HK-2 (cell line): ENCODE measurements at regions not wholly inside any gene's neighbourhood (a gene's known extent, or its start where the extent isn't known, plus 50 kb on each side); places are given as distances from the start of the nearest gene placed in this dataset.

Source experiments
- DNase-seq: peaks from one replicate; pipeline ENCODE4 v3.0.0-alpha.2; 2018; ENCODE audit not compliant: unreplicated experiment

DNA sequence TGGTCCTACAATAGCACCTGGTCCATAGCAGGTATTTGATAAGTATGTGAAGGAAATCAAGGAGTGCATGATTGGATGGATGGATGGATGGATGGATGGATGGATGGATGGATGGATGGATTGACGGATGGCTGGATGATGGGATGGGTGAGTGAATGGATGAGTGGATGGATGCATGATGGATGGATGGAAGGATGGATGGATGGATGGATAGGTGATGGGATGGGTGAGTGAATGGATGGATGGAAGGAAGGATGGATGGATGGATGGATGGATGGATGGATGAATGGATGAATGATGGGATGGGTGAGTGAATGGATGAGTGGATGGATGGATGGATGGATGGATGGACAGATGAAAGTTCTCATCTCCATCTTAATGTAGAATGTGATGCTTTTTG lies 231.0 kb upstream of the PPP2R2D start:
- DNase-seq: no peak

DNA sequence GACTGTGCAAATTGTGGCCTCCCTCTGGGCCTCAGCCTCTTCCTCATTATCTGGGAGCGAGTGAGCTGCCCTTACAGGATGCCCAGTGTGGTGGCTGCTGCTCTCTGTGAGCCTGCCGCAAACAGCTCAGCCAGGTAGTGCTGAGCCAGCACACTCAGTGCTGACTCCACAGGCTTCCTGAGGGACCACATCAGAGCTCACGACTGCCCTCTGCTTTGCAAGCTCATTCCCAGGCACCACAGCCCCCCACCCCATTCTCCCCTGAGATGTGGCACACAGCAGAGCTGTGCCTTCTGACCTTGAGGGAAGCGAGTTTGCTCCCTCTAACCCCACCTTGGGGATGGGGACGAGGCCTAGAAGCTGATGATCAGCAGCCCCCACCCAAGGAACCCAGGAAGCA lies 230.5 kb upstream of the PPP2R2D start:
- no peak for DNase-seq

DNA sequence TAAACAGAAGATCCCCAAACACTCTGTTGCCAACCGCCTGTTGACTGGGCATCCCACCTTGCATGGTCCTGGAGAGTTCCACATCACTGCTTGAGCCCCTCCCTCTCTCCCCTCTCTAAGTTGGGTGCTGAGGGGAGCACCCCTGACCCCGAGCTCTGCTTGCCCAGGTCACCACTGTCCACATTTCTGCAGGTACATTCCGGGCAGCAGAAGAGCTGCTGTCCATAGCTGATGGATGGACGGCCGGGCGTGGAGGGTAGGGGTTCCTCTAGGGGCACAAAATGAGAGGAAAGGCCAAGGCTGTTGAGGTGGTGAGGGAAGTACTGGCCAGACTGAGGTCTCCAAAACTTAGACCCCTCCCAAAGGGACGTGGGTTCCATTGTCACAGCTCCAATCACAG lies 227.4 kb upstream of the PPP2R2D start:
- DNase-seq: no peak

DNA sequence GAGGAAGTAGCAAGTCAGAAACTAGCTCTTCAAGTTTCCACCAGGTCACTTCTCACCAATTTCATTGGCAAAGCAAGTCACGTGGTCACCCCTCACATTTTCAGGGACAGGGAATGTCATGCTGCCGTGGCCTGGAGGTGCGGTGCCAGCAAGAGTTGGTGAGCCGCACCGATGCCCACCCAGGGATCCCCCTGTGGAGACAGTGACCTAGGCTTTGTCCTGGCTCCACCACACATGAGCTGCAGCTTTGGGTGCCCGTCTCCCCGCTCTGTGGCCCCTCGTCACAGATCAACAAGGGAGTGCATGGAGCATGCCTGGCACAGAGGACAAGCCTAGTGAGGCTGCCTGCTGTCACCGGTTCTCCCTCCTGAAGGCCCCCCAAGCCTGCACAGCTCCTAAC lies 226.7 kb upstream of the PPP2R2D start:
- DNase-seq: no peak

DNA sequence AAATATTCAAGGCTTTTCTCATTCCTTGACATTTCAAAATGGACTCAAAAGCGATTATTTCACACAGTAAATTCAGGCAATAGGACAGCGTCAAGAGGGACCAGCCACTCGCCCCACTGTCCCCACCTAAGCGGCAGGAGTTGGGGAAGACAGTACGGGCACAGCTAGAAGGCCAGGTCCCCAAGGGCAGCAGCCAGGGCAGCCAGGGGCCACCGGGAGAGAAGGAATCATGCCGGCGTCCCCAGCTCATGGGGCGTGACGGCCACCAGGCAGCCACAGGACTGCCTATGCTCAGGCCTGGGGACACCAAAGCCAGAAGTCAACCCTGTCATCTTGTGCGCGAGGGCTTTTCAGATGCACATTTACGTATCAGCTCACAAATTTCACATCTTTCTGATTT lies 225.7 kb upstream of the PPP2R2D start:
- no peak for DNase-seq

DNA sequence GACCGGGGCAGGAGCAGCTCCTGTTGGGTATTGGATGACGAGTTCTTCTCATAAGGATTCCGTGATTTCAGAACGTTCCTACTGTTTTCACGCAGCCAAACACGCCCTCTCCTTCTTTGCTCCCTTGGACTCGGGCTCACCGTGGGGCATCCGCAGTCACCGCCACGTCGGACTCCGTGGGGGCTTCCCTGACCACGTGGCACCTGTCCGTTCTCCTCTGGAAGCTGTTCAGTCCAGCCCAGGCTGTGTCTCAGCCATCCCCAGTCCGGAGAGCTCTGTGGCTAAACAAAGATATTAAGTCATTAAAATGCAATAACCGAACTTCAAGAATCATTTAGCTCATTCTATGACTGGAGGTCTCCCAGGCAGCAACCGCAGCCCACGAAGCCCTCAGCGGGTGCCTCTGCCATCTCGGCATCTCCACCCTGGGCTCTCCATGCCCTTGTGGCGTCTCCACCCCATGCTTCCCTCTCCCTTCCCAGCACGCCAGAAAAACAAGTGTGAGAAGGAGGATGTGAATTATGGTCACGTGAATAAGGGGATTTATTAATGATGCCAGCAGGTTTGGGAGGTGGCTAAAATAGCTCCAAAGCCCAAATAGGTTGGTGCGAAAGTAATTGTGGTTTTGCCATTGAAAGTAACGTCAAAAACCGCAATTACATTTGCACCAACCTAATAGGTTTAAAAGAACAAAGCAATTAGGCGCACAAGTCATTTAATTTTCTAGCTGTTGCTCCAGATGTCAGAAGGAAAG lies 224.6 kb upstream of the PPP2R2D start:
- no peak for DNase-seq

DNA sequence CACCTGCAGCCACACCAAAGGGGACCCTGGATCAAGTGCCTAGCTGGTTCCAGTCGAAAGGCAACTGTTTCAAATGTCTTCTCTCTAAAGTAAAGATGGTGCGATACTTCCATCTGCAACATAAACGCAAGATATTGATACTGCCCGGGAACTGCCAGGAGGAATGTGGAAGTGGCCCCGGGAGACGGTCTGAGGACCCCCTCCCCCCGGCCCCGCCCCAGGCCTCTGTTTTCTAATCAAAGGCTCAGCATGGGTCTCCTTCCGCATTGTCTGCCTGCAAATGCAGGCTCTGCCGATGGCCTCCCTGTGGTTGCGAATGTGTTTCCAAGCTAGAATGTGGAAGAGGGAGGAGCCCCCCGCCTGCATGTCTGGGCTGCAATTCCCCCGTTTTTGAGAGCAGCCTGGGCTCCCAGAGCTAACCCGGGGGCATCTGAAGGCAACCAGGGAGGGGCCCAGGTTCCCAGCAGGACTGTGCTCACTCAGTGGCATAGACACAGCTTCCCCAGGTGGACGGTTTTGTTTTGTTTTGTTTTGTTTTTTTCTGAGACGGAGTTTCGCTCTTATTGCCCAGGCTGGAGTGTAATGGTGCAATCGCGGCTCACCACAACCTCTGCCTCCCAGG lies 223.9 kb upstream of the PPP2R2D start:
- no peak for DNase-seq

DNA sequence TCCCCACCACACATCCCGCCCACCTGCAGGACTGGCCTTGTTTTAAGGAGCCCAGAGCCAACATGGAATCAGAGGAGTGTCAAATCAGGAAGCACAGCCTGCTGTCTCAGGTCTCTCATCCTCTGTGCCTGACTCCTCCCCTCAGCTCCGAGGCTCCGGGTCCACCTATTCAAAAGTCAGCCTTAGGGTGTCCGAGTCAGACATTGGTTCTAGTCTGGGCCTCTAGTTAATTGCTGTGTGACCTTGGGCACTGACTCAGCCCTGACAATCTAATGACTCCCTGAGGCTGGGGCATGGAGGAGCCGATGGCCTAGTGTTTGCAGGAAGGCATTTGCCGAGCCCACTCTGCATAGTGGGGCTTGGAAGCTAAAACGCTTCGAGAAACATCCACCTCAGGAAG lies 223.1 kb upstream of the PPP2R2D start:
- no peak for DNase-seq

DNA sequence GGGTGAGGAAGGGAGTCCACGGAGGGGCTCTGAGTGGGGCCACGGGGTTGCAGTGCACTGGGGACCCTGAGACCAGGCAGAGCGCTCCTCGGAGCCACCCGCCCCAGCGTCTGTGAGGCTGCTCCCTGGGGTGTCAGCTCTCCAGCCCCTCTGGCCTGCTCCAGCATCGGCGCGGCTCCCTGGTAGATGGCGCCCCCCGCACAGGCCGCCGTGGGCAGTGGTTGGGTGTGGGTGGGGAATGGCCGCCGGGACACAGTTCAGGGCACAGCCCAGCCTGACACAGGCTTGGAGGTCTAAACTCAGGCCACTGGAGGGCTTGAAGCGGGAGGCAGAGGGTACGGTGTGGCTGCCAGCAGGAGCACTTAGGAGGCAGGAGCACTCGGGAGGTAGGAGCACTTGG lies 222.6 kb upstream of the PPP2R2D start:
- no peak for DNase-seq

DNA sequence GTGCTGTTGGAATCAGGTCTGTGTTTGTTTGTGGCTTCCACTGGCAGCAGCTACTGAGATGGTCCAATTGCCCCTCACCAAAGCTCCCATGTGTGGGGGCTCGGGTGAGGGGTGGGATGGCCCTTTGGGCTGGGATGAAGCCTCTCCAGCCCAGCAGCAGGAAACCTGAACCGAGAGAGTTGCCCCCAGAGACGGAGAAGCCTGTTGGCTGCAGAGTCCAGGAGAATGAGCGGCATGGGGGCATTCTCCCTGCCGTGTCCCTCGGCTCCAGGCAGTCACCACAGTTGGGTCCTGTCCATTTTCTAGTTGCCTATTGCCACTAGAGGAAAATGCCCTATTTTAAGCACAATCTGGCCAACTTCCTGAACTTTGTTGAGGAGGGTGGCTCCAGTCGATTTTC lies 222.2 kb upstream of the PPP2R2D start:
- DNase-seq: no peak

DNA sequence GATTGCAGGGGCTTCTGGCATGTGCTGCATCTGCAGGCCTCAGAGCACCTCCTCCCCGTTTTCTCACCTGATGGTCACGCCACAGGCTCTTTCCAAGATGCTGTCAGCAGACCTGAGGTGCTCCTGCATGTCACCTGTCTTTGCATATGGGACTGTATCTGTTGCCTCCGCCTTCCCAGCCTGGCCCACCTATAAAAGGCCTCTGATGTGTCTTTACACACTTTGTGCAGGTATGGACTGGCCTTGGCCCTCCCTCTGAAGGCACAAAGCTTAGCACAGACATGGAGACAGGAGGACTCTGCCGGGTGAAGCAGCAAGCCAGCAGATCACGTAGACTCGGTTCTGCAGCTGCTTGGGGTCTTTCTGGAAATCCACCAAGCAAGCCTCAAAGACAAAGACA lies 220.9 kb upstream of the PPP2R2D start:
- no peak for DNase-seq

DNA sequence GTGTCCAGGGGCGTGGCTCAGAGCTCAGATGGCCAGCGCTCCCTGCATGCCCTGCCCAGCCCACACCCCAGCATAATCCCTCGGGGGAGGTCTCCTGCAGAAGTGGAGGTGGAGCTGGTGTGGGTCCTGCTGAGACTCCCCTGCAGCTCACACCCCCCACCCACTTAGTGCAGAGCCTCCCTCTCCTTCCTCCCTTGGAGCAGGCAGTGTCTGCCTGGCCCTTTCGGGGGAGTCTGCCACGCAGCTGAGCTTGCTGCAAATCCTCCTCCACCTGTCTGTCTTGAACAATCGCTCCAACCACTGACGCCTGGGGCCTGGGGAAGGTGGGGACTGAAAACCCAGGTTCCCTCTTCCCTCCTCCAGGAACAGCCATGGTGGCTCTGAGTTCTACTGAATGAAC lies 219.7 kb upstream of the PPP2R2D start:
- DNase-seq: no peak

DNA sequence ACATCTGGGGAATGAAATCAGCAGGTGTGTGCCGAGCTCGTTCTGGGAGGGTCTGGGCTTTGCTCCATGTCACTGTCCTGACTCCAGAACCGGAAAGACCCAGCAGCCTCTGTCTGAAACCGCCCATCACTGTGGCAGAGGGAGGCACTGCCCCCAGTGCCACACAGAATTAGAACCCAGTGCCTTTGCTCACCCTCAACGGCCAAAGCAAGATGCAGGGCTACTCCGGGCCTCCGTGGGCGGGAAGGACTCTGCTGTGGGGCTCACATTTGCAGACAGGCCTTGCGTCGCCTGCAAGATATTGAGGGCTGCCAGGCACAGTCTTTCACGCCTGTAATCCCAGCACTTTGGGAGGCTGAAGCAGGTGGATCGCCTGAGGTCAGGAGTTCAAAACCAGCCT lies 219.2 kb upstream of the PPP2R2D start:
- DNase-seq: no peak

DNA sequence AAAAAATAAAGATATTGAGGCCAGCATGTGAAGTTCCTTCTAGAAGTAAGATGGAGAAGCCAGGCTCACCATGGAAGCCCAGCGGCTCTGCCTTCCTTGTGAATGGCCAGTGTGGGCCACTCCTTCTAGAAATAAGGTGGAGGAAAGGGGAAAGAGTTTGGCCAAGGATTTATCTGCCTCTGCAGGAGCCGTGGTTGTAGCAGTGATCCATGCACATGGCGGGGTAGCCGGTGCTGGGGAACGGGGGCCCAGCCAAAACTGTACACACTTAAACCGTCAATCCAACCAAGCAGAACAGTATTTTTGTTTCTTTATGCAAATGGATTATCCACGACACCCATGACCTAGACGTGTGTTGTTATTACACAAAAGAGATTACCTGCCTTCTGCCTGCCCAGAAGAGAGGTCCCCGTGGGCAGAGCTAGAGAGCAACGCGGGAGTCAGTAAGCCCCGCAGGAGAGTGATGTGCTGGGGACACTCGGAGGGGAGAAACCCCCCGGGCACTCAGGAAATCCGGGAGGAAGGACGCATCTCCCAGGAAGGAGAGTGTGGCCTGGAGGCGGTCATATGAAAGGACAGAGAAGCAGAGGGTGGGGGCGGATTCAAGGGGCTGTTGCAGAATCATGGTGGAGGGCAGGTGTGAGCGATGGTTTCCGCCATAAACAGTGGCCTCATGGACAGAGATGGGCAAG lies 218.4 kb upstream of the PPP2R2D start:
- DNase-seq: no peak

DNA sequence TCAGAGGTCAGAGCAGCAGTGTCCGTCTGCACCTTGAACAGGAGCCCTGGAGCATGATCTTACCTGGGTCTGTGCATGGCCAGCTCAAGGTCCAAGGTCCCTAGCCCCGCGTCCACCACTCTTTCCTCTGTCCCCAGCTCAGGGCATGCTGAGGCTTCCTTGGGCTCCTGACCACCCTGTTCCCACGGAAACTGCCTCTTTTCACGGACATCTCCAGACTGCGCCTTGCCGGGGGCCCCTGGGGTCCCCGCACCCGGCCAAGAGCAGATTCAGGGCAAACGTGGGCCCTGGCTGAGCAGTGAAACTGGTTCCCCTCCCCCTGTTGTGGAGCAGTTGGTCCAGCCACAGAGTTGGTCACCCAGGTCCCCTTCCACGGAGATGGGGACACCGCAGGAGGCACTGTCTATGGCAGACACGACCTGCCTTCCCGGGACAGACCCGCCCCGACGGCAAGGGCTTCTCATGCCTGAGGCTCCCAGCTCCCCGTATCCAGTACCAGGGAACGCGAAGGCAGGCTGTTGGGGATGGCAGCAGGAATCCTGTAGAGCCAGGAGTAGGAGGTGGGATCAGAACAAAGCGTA lies 217.4 kb upstream of the PPP2R2D start:
- no peak for DNase-seq

DNA sequence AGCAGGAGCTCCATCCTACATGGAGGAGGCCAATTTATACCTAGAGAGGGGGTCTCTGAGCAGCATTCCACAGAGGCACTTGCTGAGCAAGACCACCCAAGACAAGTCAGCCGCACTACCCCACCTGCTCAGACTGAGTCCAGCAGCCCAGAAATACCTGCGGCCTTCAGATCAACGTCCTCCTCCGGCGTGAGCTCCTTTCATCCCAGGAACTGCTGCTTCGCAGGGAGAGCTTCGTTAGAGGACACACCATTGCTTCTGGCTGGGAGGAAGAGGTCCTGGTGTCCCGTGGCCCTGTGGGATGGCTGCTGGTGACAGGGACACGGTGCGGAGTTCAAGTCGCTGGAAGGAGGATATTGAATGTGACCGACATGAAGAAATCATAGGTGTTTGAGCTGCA lies 216.9 kb upstream of the PPP2R2D start:
- DNase-seq: no peak

DNA sequence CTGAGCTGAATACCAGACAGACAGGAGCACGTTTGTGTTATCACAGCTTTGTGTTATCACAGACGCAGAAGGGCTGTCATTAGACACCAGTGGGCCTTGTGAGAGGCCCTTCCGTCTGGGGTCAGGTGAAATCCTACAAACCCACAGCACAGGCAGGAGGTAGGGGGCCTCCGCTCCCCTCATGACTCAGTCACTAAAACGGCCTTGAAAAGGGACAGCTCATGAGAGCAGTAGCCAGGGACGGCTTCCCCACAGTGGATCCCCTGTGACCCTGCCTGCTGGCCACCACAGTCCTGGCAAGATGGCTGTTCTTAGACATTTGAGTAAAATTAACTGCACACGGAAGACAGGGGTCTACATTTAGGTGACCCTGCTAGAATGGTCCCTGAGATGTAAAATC lies 215.8 kb upstream of the PPP2R2D start:
- no peak for DNase-seq

DNA sequence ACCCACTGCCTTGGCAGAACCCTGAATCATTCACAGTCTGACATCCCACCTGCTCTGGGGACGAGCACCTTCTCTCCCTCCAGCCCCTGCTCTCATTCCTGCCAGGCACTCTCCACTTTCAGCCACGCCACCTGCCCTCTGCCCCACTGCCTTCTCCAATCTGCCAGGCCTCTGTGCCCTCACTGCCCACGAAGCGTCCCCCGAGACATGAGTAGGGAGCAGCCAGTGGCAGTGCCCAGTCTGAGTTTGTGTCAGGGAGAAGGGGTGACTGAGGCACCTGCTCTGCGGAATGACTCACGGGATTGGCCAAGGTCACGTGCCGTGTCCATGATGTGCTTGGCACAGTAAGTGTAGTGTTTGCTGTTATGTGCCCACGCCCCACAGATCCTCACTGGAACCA lies 215.2 kb upstream of the PPP2R2D start:
- no peak for DNase-seq

DNA sequence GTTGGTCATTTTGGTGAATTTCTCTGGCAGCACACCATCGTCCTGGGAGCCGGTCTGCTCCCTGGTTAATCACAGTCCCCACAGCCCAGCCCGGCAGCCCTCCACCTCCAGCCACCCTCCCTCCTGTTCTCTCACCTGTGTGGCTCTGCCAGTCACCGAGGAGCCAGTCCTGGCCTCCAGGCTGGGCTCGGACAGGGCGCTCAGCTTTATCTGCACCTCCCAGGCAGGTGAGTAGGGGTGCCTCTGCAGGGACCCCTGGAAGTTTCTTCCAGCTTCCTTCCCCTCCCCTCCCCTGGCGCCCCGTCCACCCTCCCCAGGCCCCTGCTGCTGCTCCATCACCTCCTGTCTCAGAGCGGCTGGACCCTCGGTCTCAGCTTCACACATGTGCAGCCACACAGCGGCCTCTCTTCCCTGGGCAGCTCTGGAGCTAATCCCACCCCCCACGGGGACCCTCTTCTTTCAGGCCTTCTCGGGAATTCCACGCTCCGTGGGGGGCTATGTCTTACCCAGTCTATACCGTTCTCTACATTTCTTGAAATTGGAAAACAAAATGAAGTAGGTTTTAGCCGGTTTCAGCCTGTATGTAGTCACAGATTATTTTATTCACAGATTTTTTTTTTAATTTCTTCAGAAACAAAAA lies 213.9 kb upstream of the PPP2R2D start:
- DNase-seq: no peak

DNA sequence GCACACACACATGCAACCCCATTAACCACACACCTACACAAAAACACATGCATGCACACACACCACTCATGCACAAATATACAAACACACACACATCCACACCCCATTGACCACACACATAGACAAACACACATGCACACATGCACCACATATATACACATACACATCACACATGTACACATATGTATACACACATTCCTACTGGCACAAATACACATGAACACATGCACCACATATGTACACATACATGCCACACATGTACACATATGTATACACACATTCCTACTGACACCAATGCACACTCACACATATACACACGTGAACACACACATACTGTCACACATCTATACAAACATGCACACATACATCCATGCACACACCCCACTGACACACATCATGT lies 212.5 kb upstream of the PPP2R2D start:
- DNase-seq: no peak

DNA sequence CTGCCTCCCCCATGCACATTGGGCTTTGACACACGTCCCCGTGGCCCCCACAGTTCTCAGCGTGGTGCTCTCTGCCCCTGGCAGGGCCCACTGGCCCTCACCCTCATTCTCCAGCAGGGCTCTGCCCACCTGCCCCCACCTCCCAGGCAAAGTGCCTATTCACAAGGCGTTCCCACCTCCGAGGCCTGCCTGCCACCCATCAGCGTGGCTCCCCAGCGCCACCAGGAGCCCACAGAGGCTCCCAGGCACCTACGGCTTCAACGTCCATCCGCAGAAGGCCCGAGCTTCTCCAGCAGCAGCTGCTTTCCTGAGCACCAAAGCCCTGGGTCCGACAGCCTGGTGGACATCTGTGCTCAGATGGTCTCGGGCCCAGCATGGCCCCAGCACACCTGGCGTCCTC lies 211.8 kb upstream of the PPP2R2D start:
- no peak for DNase-seq

DNA sequence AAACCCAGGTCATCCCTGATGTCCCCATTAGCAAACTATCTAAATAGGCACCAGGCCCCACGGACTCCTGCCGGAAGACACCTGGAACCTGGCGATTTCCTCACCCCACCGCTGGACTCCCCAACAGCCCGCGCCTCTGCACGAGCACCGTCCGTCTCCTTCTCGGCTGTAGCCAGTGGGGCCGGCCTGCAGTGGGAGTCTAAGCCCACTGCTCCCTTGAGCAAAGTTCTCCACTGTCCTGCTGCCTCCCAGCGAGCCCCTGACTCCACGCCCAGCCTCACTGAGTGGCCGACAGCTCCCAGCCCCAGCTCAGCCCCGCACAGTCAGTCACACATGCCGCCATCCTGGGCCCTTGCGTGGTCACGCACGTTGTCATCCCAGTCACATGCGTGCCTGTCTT lies 211.3 kb upstream of the PPP2R2D start:
- DNase-seq: no peak
